Stomach (tissue), 4 donors: ENCODE measurements at regions not wholly inside any gene's neighbourhood (a gene's known extent, or its start where the extent isn't known, plus 50 kb on each side); places are given as distances from the start of the nearest gene placed in this dataset.

Experiments
- POLR2A ChIP-seq, 4 donors: fragments of 450-650 bp; IDR thresholded peaks; one replicate each; pipeline ENCODE4 v1.6.1; 2016; ENCODE audit warnings: antibody characterized with exemption in 4 of 4, control low read depth in 2 of 4, mild to moderate bottlenecking in 1 of 4, moderate library complexity in 1 of 4
- POLR2AphosphoS5 ChIP-seq, 3 donors: sonication (generic); formaldehyde crosslinking; IDR thresholded peaks; one replicate each; pipeline ENCODE4 v1.6.1; 2016; ENCODE audit warnings: antibody characterized with exemption in 3 of 3
- TF ChIP-seq, protein P1 (sequence below), 7 experiments: fragments of 450-650 bp in 4 of 7; fragments of 200-600 bp in 3 of 7; sonication (generic) in 3 of 7; IDR thresholded peaks; one replicate each; pipeline ENCODE4 v1.5.1; 2016 to 2019; ENCODE audit warnings: antibody characterized with exemption in 7 of 7, control low read depth in 2 of 7, mild to moderate bottlenecking in 1 of 7

DNA sequence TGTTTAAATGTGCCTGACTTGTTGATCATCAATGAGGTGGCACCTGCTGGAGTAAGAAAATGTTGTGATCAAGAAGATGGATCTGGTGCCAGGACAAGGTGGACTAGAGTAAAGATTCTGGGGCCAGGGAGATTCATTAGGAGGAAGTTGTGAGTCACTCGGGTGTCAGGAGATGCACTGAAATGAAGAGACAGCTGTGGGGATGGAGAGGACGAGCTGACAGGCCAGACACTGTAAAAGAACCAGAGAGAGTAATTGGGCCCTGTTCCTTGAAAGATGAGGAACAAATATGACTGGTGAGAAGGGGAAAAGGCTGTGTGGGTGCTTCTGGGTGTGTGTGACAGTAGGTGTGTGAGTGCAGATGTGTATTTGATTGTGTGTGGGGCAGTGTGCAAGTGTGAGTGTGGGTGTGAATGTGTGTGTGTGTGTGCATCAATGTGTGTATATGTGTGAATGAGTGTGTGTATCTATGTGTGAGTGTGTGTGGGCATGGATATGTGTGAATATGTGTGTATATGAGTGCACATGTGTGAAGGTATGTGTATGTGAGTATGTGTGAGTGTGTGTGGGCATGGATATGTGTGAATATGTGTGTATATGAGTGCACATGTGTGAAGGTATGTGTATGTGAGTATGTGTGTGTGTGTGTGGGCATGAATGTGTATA is 260.5 kb downstream of the RFC3 start:
- TF ChIP-seq, protein P1, sequence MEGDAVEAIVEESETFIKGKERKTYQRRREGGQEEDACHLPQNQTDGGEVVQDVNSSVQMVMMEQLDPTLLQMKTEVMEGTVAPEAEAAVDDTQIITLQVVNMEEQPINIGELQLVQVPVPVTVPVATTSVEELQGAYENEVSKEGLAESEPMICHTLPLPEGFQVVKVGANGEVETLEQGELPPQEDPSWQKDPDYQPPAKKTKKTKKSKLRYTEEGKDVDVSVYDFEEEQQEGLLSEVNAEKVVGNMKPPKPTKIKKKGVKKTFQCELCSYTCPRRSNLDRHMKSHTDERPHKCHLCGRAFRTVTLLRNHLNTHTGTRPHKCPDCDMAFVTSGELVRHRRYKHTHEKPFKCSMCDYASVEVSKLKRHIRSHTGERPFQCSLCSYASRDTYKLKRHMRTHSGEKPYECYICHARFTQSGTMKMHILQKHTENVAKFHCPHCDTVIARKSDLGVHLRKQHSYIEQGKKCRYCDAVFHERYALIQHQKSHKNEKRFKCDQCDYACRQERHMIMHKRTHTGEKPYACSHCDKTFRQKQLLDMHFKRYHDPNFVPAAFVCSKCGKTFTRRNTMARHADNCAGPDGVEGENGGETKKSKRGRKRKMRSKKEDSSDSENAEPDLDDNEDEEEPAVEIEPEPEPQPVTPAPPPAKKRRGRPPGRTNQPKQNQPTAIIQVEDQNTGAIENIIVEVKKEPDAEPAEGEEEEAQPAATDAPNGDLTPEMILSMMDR (IDR thresholded peaks at IDR 0.05): no peak
- TF ChIP-seq POLR2AphosphoS5 (IDR thresholded peaks at IDR 0.05) (no peak), POLR2A (IDR thresholded peaks at IDR 0.05) (no peak)
